ENCODE measurements at regions not wholly inside any gene's neighbourhood (a gene's known extent, or its start where the extent isn't known, plus 50 kb on each side); places are given as distances from the start of the nearest gene placed in this dataset.

- no peak for TF ChIP-seq REST (IDR thresholded peaks at IDR 0.05; ENCODE audit: insufficient read depth in 1 of 2, low read depth in 2 of 2, low read length in 2 of 2)
- TF ChIP-seq POLR2AphosphoS5 (IDR thresholded peaks at IDR 0.05; ENCODE audit: low read depth, low read length) = no peak
- TF ChIP-seq SIN3A (IDR thresholded peaks at IDR 0.05; ENCODE audit: borderline replicate concordance, insufficient read depth, low read length) = no peak
- TF ChIP-seq TAF1 (IDR thresholded peaks at IDR 0.05; ENCODE audit: borderline replicate concordance, insufficient read depth, low read length) = no peak
- TF ChIP-seq FOXP2 (optimal IDR thresholded peaks at IDR 0.05; ENCODE audit: borderline replicate concordance, extremely low read depth, extremely low read length, insufficient read depth) = no peak
Observed at GRCh38 chr15:95448531-95449229, 881.8 kb upstream of the NR2F2 start.

GRCh38 chr15:95449230-95449628 is 881.3 kb upstream of the NR2F2 start:
- TF ChIP-seq REST (IDR thresholded peaks at IDR 0.05; ENCODE audit: insufficient read depth in 1 of 2, low read depth in 2 of 2, low read length in 2 of 2) (no peak), FOXP2 (optimal IDR thresholded peaks at IDR 0.05; ENCODE audit: borderline replicate concordance, extremely low read depth, extremely low read length, insufficient read depth) (no peak), POLR2AphosphoS5 (IDR thresholded peaks at IDR 0.05; ENCODE audit: low read depth, low read length) (no peak), TAF1 (IDR thresholded peaks at IDR 0.05; ENCODE audit: borderline replicate concordance, insufficient read depth, low read length) (no peak), SIN3A (IDR thresholded peaks at IDR 0.05; ENCODE audit: borderline replicate concordance, insufficient read depth, low read length) (no peak)

- TF ChIP-seq REST (IDR thresholded peaks at IDR 0.05; ENCODE audit: insufficient read depth in 1 of 2, low read depth in 2 of 2, low read length in 2 of 2) (no peak), FOXP2 (optimal IDR thresholded peaks at IDR 0.05; ENCODE audit: borderline replicate concordance, extremely low read depth, extremely low read length, insufficient read depth) (no peak), TAF1 (IDR thresholded peaks at IDR 0.05; ENCODE audit: borderline replicate concordance, insufficient read depth, low read length) (no peak), SIN3A (IDR thresholded peaks at IDR 0.05; ENCODE audit: borderline replicate concordance, insufficient read depth, low read length) (no peak), POLR2AphosphoS5 (IDR thresholded peaks at IDR 0.05; ENCODE audit: low read depth, low read length) (no peak)
Observed at GRCh38 chr15:95450413-95450812, 880.1 kb upstream of the NR2F2 start.

- no peak for TF ChIP-seq SIN3A (IDR thresholded peaks at IDR 0.05; ENCODE audit: borderline replicate concordance, insufficient read depth, low read length)
- TF ChIP-seq FOXP2 (optimal IDR thresholded peaks at IDR 0.05; ENCODE audit: borderline replicate concordance, extremely low read depth, extremely low read length, insufficient read depth) = no peak
- TF ChIP-seq POLR2AphosphoS5 (IDR thresholded peaks at IDR 0.05; ENCODE audit: low read depth, low read length) = no peak
- no peak for TF ChIP-seq REST (IDR thresholded peaks at IDR 0.05; ENCODE audit: insufficient read depth in 1 of 2, low read depth in 2 of 2, low read length in 2 of 2)
- no peak for TF ChIP-seq TAF1 (IDR thresholded peaks at IDR 0.05; ENCODE audit: borderline replicate concordance, insufficient read depth, low read length)
Observed at GRCh38 chr15:95451938-95452337, 878.6 kb upstream of the NR2F2 start.

Measured in PFSK-1 (cell line).